Ascending aorta (tissue), 2 donors: ENCODE measurements at regions not wholly inside any gene's neighbourhood (a gene's known extent, or its start where the extent isn't known, plus 50 kb on each side); places are given as distances from the start of the nearest gene placed in this dataset.

Source experiments
- DNase-seq, 2 donors: peaks; one replicate each; pipeline ENCODE4 v3.0.0-alpha.2; 2019; ENCODE audit warnings: low spot score in 2 of 2
- H3K27ac ChIP-seq, 2 donors: fragments of 200-600 bp; sonication (generic); one replicate each; pipeline ENCODE4 v1.5.1; 2016 to 2017; ENCODE audit warnings: mild to moderate bottlenecking in 1 of 2
- H3K27me3 ChIP-seq: fragments of 200-600 bp; sonication (generic); one replicate; pipeline ENCODE4 v1.5.1; 2017
- H3K36me3 ChIP-seq, 2 donors: fragments of 200-600 bp; sonication (generic); one replicate each; pipeline ENCODE4 v1.5.1; 2016
- H3K4me1 ChIP-seq, 2 donors: fragments of 200-600 bp; sonication (generic); one replicate each; pipeline ENCODE4 v1.5.1; 2016 to 2017; ENCODE audit warnings: mild to moderate bottlenecking in 1 of 2
- H3K4me3 ChIP-seq, 2 donors: fragments of 200-600 bp; sonication (generic); one replicate each; pipeline ENCODE4 v1.5.1; 2016 to 2017; ENCODE audit warnings: mild to moderate bottlenecking in 1 of 2
- H3K9me3 ChIP-seq, 2 donors: fragments of 200-600 bp; sonication (generic); one replicate each; pipeline ENCODE4 v1.5.1; 2016
- intact Hi-C: fragments of 100-400 bp; cut with DNase I; formaldehyde crosslinking; loops from one replicate; pipeline ENCODE4 v1.15.1; 2023
- TF ChIP-seq, protein P1 (sequence below), 3 experiments: fragments of 200-600 bp in 2 of 3; fragments of 450-650 bp in 1 of 3; sonication (generic) in 2 of 3; IDR thresholded peaks; one replicate each; pipeline ENCODE4 v1.5.1; 2016 to 2019; ENCODE audit warnings: antibody characterized with exemption in 3 of 3, mild to moderate bottlenecking in 1 of 3, moderate library complexity in 1 of 3

DNA sequence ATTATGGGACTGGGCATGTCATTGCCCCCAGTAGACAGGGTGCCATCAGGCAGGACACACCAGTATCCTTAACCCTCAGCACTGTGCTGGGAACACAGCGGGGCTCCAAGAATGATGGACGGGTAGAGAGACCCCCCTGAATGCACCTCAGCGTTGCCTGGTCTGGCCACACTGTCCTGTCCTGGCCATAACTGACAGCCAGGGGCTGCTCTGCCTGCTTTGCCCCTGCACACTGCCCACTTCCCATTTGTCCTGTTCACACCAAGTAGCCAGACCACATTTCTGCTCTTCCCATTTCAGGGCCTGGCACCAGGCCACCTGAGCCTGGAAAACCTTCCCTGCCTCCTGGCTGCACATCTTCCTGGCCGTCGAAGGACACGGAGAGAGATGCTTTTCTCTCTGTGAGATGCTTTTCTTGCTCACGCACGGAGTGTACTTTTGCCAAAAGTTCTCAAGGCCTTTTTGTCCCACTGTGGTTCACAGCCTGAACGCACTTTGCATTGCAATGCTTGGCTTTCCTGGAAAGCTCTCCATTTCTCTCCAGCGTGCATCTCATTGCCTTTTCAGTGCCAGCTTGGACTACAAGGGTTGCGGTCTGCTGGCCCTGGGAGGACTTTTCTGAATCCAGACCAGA lies 131.0 kb upstream of the EEPD1 start:
- H3K36me3 ChIP-seq, result no peaks in the 10 kb centered on the region
- H3K9me3 ChIP-seq, result no peaks in the 10 kb centered on the region
- intact Hi-C loops, result no loop called here
- no peak for DNase-seq
- no peaks in the 10 kb centered on the region for H3K27me3 ChIP-seq
- TF ChIP-seq, protein P1, sequence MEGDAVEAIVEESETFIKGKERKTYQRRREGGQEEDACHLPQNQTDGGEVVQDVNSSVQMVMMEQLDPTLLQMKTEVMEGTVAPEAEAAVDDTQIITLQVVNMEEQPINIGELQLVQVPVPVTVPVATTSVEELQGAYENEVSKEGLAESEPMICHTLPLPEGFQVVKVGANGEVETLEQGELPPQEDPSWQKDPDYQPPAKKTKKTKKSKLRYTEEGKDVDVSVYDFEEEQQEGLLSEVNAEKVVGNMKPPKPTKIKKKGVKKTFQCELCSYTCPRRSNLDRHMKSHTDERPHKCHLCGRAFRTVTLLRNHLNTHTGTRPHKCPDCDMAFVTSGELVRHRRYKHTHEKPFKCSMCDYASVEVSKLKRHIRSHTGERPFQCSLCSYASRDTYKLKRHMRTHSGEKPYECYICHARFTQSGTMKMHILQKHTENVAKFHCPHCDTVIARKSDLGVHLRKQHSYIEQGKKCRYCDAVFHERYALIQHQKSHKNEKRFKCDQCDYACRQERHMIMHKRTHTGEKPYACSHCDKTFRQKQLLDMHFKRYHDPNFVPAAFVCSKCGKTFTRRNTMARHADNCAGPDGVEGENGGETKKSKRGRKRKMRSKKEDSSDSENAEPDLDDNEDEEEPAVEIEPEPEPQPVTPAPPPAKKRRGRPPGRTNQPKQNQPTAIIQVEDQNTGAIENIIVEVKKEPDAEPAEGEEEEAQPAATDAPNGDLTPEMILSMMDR (IDR thresholded peaks at IDR 0.05), result no peak
- no peak overlapping the region for H3K27ac ChIP-seq
- H3K4me1 ChIP-seq, result peaks cover 0 to 7% of the 10 kb centered on the region in 2 donors
- H3K4me3 ChIP-seq, result no peak overlapping the region

DNA sequence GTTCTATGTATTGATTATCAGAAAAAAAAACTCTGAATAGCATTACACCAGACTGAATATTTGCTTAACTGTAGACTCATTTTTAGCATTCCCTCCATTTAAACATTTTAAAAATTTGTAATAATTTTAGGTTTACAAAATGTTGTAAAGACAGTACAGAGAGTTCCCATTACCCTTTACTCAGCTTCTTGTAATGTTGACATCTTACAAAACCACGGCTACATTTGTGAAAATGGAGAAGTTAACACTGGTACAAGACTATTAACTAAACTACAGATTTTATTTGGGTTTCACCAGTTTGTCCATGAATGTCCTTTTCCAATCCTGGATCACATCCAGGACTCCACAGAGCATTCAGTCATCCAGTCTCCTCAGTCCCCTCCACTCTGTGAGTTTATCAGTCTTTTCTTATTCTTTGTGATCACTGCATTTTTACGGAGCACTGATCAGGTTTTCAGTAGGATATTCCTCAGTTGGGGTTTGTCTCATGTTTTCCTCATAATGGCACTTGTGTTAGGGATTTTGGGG lies 130.0 kb upstream of the EEPD1 start:
- H3K4me1 ChIP-seq, result peaks cover 0 to 7% of the 10 kb centered on the region in 2 donors
- intact Hi-C loops, result no loop called here
- no peak overlapping the region for H3K4me3 ChIP-seq
- H3K27me3 ChIP-seq, result no peaks in the 10 kb centered on the region
- H3K27ac ChIP-seq, result no peak overlapping the region
- H3K36me3 ChIP-seq, result no peaks in the 10 kb centered on the region
- H3K9me3 ChIP-seq, result no peaks in the 10 kb centered on the region
- TF ChIP-seq, protein P1 (IDR thresholded peaks at IDR 0.05), result no peak
- DNase-seq, result no peak

DNA sequence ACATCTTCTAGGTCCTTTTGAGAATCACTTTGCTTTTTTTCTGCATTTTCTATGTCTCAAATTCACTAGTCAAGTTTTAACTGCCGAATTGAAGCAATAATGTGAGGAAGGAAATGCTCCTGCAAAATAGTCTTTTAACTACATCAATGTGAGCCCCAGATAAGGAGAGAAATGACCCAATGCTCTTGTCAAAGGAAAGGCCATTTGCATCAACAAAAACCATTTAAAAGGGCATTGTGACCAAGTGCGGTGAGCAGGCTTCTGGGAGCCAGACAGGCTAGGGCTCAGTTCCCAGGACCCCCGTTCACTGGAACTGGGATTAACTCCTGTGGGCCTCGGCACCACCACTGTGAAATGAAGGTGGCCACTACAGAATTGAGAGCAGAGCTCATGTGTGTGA lies 127.9 kb upstream of the EEPD1 start:
- Histone ChIP-seq H3K4me3 (no peak overlapping the region), H3K4me1 (peaks cover 0 to 5% of the 10 kb centered on the region in 2 donors), H3K36me3 (no peaks in the 10 kb centered on the region), H3K27ac (no peak overlapping the region), H3K9me3 (no peaks in the 10 kb centered on the region), H3K27me3 (no peaks in the 10 kb centered on the region)
- intact Hi-C loops, result no loop called here
- TF ChIP-seq, protein P1 (IDR thresholded peaks at IDR 0.05), result no peak
- DNase-seq, result no peak

DNA sequence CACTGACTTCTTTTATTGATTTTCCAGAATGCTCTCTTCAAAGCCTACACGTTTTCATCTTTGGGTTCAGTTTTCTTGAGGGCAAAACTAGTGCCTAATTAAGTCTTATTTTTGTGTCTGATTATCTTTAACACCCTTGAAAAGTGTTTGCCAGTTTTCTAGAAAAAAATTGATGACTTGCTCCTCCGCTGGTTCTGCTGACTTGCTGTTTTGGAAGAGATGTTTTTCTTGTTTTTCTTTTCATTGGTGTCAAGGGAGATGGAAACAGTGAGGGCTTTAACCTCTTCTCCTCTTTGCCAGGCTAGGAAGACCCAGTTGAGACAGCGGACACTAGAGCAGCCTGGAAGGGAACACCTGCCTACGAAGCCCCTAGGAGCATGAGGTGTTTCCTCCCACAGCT lies 123.7 kb upstream of the EEPD1 start:
- H3K36me3 ChIP-seq, result no peaks in the 10 kb centered on the region
- no peak for DNase-seq
- no peak overlapping the region for H3K27ac ChIP-seq
- TF ChIP-seq, protein P1 (IDR thresholded peaks at IDR 0.05), result no peak
- H3K9me3 ChIP-seq, result no peaks in the 10 kb centered on the region
- intact Hi-C loops, result no loop called here
- H3K27me3 ChIP-seq, result no peaks in the 10 kb centered on the region
- no peaks in the 10 kb centered on the region for H3K4me1 ChIP-seq
- no peak overlapping the region for H3K4me3 ChIP-seq

DNA sequence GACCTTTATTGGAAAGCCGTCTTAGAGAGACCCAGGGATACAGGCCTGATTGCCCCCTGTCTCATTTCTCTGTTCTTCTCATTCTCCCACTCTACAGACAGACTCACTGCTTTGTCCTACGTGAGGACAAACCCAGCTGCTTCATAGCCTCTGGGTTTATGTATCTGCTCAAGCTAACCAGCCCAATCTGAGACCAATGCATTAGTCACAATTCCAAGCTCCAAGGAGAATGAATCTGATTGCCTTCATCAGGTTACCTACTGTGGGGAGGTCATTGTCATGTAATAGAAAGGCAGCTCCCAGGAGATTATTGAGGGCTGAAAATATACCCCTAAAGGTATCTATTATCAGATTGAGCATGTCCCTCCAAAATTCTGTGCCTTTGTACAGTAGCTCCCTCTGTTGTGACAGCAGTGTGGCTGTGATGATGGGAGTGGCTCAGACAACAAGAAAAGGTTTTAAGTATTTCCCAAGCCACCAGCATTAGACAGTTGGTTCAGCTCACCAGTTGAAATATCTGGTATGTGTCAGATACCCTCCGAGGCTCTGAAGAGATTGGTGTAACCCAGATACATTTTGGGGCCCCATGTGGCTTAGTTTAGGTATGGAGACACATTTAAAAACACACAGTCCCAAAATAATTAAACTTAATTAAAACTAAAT lies 123.1 kb upstream of the EEPD1 start:
- Histone ChIP-seq H3K36me3 (no peaks in the 10 kb centered on the region), H3K27ac (no peak overlapping the region), H3K4me3 (no peak overlapping the region), H3K9me3 (no peaks in the 10 kb centered on the region), H3K4me1 (no peaks in the 10 kb centered on the region), H3K27me3 (no peaks in the 10 kb centered on the region)
- TF ChIP-seq, protein P1 (IDR thresholded peaks at IDR 0.05), result no peak
- DNase-seq, result no peak
- intact Hi-C loops, result no loop called here
